GM19438 (cell line): ENCODE measurements at regions not wholly inside any gene's neighbourhood (a gene's known extent, or its start where the extent isn't known, plus 50 kb on each side); places are given as distances from the start of the nearest gene placed in this dataset.
"Not testable (repeated sequence)": the region's sequence is repeated elsewhere in the genome, so short reads cannot be mapped to it uniquely, and the experiment has no call there.

Source experiments
- ATAC-seq: cut with Tn5 transposase; IDR thresholded peaks from one replicate; pipeline ENCODE4 v1.9.1; 2021; ENCODE audit warnings: low read depth; ENCODE audit not compliant: unreplicated experiment

DNA sequence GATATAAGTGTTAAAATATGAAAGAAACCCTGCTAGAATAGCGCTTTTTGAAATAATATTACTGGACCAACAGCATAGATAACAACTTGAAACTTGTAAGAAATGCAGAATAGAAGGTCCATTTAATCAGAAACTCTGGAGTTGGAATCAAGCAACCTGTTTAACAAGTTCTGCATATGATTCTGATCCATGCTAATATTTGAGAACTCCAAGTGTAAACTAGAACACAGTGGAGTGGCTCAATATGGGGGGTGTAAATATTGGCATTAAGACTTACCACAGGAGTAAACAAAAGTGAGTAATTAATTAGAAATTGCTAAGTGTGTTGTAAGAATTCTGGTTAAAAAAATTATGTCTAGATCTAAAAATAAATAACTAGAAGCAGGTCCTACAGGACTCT lies 151.2 kb downstream of the SLITRK1 start:
- ATAC-seq: no peak

DNA sequence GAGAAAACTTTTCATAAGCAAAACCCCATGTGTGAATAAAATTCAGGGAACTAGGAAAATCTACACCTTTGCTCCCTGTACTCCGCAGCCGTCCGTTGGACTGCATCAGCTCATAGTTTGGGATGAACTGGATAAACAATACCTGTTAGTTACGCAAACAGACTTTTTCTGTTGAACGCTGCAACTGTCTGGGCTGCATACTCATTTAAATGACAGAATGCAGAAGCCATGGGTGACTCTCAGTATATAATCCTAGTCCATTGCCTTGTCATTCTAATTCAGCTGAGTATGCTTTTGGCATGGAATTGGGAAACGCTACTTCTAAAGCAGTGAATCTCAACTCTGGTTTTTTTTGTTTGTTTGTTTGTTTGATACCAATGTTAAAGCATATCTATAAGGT lies 151.6 kb downstream of the SLITRK1 start:
- no peak for ATAC-seq

DNA sequence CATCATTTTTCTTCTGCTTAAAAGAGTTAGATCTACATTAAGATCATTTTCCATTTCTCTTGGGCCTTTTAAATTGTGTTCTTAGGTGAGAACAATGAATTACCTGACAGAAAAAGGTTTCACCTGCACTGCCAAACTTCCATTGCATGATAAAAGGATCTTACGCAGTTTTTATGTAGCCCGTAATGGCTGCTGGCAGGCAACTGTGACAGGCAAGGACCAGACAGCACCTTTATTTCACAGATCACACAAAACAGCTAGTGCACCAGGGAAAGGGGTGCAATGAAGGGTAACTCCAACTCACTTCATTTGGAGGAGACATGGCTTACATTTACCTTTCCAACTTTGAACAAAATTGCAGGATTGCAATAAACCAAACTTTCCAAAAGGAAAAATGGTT lies 159.8 kb downstream of the SLITRK1 start:
- ATAC-seq: no peak

DNA sequence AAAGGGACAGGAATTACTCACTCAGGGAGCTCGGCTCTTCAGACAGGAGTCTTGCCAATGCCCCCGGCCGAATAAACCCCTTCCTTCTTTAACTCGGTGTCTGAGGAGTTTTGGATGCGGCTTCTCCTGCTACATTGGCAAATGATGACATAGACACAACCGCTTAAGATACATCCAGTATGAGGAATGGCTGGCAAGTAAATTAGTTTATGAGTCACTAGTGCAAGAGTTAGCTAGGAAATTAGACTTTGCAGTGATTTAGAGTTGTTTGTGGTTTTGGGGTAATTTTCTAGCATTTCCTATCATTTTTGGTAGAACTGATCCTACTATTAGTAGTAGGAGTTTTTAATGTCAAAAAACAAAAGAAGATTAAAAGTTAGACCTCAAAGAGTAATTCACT lies 166.2 kb downstream of the SLITRK1 start:
- ATAC-seq: no peak

DNA sequence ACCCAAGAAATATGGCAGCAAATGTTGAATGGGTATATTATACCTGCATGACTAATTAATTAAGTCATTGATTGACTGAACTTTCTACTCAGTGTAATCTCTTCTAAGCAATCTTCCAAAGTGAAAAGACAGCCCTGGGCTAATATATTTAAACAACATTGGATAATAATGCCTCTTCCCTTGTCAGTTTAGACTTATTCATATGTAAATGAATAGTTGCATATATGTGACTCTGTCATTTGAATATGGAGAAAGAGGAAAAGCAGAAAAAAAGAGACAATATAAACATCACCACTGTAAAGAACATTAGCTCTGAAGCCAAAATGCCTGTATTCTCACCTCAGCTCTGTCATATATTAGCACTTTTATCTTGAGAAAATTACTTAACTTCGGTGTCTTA lies 168.0 kb downstream of the SLITRK1 start:
- ATAC-seq: no peak

DNA sequence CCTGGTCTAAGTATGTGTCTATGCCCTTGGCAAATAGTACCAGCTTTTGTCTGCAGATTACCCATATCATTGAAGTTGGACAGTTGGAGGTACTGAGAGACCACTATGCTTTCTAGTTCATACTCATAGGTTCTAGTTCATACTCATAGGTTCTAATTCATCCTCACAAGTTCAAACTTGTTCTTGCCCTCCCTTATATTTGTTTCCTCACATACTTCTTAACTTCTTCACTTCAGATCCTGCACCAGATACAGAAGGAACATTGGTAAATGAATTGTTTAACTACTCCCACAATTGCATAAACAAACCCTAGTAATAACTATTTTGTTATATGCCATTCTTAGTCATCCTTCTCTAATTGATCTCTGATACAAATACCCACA lies 172.2 kb downstream of the SLITRK1 start:
- no peak for ATAC-seq

DNA sequence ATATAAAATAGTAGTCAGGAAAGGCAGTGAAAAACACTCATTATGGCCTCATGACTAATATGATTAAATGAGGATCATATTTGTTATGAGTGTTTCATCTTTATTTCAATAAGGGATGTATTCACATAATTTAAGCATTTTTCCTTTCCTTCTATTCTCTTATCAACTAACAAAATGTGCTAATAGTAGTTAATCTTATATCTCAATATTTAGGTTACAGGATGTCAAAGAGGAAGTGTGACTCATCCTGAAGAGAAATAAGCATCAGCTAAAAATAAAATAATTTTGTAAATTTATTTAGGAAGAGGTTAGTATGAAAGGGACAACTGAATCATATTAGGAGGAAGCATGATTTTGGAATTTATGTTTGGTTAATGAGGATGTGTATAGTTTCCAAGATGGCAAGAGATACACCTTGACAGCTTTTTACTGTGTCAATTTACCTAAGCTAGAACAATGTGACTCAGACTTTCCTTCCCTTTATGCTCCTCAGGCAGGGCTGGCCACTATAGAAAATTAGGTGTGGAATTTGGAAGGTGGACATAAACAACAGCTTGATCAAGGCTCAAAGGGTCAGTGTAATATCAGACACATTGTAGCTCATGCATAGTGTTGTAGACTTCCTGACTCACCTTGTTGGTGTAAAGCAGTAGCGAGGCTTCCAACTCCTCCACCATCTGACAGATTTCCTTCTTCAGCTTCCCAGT lies 172.7 kb downstream of the SLITRK1 start:
- ATAC-seq: no peak

DNA sequence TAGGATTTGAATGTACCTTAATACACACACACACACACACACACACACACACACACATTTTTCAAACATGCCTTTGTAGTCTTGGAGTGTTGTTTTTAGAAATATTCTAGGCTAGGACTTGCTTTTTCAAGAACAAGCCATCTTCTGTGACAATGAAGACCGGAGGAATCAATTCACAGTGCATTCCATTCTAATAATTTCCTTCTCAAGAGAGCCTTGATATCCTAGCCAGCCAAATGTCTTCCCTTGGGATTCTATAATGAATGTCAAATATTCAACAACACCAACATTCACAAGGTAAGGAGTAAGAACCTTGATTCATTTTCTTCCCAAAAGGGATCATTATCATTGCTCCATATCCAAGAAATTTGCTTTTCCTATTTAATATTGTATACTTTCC lies 180.3 kb downstream of the SLITRK1 start:
- no peak for ATAC-seq

DNA sequence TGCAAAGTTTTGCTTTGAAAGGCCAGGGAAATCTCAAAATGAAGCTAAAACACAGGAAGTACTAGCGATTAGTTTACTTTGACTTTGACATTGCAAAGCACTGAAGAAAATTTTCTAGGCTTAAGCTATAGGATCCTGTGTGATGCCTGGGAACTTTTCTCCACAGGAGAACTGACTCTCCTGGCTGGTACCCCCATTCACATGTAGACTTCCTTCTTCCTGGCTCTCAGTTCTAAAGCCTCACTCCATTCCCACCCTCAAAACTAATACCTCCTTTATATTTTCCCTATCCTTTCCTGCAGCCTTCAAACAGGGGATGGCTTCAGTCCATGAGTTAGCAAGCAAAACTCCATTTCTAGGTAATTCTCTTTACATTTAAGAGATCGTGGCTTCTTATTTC lies 189.5 kb downstream of the SLITRK1 start:
- no peak for ATAC-seq

DNA sequence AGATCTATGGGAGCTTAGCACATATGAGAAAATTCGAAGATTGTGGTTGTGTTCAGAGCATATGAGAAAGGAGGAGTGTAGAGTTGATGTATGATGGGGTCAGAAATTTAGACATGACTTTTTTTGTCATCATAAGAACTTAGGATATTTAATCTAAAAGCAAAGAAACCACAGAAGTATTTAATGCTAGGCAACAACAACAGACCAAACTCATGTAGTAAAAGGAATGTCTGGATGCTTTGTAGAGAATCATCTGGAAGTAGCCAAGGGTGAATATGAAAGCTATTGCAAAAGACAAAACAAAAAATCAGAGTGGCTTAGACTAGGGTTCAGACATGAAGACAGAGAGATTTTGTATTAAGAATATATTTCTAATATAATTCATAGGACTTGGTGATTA lies 190.3 kb downstream of the SLITRK1 start:
- no peak for ATAC-seq

DNA sequence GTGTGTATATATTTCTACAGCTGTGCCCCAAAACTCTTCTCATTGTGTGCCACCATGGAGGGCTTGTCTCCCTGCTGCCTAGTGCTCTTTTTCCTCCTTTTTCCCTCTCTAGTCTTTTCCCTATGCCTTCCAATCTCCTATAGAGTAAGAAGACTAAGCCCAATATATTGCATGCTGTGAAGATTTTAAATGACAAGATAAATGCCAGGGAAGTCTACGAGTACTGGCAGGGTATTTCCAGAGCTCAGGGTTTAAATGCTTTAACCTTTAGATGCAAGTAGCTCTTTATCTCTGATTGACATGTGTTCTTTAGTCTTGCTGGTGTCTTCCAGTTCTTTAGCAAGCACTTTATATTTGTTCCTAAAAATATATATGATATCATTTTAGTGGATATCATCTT lies 200.7 kb downstream of the SLITRK1 start:
- no peak for ATAC-seq

DNA sequence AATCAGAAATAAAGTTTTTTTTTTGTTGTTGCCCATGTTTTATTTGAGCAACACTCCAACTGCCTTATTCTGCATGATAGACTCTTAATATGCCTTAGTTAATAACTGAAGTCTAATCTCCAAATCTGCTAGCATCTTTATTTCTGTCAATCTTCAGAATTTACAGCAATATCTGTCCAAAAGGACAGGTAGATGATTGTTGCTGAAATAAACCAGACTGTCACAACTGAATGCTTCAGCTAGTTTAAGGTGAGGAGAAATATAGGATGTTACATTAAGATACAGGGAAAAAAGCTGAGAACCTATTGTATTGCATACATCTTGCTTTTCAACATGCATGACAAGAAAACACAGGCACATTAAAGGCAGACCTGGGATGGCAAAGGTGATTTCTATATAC lies 204.3 kb downstream of the SLITRK1 start:
- no peak for ATAC-seq

DNA sequence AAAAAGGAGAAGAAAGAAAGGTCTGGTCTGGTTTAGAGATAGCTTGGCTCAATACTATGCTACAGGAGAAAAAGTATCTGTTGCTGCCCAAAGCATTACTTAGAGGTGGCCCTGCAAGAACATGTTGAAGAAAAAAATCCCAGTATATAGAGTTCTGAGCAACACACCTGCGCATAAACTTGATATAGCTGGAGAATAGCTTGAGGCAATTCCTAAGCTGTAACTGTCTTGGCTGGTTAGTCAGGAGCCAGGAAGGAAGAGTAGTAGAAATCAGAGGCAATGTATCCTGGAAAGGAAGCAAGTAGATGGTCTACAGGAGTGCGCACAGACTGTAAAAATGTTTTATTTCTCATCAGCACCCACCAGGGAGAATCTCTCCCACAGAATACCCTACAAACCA lies 209.7 kb downstream of the SLITRK1 start:
- ATAC-seq: no peak

DNA sequence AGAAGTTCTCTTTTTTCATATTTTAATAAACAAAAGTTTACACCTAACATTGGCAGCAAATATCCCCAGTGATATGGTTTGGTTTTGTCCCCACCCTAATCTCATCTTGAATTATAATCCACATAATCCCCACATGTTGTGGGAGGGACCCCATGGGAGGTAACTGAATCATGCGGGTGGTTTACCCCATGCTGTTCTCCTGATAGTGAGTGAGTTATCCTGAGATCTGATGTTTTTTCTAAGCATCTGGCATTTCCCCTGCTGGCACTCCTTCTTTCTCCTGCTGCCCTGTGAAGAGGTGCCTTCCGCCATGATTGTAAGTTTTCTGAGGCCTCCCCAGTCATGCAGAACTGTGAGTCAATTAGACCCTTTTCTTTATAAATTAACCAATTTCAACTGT lies 214.7 kb downstream of the SLITRK1 start:
- no peak for ATAC-seq

DNA sequence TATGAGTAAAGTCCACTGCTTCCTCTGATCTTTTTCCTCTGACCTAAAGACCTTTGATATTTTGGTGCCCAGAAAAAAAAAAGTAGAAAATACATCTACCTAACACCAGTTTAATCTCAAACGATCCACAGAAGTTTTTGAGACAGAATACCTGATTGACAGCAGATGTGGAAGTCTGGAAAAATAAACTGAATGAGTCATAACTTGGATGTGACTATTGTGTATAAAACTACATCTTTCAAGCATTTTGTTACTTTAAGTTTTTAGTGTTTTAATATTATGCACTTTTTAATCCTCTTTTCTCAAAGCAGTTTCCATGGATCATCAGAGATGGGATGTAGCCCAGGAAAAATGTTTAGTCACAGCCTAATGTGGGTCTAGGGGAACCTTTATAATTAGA lies 216.1 kb downstream of the SLITRK1 start:
- no peak for ATAC-seq

DNA sequence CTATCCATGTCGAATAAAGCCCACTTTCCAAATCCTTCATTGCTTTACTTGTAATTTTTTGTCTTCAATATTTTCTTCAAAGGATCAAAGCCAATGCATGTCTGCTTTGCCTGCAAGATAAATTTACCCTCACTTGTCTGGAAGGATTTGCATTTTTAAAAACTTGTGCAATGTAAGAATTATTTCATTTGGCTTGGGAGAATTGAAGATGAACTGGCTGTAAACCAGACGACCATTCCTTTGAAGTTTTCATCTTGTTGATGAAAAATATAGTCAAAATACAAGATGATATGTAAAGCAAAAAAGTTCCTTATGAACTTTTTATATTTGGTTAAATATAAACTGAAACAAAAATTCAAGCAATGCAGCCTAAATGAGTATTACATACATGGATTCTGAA lies 225.0 kb downstream of the SLITRK1 start:
- no peak for ATAC-seq

DNA sequence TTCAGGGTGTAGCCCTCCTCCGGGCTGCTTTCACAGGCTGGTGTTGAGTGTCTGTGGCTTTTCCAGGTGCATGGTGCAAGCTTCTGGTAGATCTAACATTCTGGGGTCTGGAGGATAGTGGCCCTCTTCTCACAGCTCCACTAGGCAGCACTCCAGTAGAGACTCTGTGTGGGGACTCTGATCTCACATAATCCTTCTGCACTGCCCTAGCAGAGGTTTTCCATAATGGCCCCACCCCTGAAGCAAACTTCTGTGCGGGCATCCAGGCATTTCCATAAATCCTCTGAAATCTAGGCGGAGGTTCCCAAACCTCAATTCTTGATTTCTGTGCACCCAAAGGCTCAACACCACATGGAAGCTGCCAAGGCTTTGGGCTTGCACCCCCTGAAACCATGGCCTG lies 239.7 kb downstream of the SLITRK1 start:
- not testable (repeated sequence) for ATAC-seq

DNA sequence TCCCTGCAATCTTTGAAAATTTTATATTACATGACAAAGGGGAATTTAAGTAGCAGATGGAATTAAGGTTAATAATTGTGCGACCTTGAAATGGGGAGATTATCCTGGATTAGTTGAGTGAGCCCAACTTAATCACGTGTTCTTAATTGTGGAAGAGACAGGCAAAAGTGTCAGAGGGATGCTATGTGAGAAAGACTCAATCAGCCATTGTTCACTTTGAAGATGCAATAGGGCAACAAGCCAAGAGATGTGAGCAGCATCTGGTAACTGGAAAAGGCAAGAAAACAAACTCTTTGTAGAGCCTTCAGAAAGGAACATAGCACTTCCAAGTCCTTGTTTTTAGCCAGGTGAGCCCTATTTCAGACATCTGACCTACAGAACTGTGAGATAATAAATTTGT lies 247.7 kb downstream of the SLITRK1 start:
- ATAC-seq: no peak

DNA sequence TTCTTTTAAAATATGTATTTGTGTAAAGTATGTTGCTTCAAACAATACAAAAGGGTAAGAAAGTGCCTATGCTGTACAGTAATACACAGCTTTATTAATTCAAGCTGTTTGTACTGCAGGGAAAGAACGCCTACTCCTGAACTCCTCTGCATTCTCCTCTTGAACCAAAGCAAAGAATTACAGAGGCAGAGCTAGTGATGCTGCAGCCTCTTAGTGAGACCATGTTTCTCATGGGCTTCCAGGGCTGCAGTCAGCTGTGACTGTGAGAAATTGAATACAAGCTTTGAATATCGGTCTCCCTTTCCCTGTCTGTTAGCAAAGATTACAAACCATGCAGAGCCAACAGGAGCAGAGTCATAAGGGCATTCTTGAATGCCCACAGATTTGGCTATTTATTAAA lies 248.5 kb downstream of the SLITRK1 start:
- ATAC-seq: no peak

DNA sequence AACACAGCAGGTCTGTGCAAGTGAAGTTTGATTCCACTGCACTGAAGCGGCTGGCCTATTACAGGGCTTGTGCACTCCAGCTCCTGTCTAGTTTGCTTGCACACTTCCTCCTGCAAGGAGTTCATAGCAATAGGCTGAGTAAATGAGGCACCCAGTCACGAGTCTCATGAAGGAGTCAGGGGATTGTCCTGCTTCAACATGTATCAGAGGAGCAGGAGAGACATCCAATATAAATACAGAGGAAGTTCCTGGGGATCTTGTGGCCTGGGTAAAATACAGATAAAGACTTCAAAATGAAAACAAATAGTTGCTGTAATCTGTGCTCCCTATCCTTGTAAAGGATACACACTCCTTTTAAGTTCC lies 259.9 kb downstream of the SLITRK1 start:
- no peak for ATAC-seq

DNA sequence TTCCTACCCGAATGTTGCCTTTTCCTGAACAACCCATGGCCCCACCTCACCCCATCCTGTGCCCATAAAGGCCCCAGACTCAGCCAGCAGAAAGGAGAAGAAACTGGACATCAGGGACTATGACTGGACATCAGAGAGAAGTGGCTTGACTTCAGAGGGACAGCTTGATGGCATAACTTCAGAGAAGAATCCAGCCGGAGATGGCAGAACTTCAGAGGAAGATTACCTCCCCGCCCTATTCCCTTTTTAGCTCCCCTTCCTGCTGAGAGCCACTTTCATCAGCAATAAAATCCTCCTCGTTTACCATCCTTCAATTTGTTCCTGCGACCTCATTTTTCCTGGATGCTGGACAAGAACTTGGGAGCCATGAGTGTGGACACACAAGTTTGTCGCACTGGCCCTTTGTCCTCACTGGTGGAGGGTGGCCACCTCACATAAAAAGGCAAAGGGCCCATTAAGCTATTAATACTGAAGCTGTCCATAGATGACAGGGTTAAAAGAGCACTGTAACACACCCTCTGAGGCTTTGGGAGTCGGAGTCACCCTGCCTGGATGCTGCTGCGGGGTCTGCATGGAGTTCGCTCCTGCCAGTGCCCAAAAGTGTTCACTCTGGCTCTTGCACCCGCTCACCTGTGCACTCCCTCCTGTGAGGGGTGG lies 260.4 kb downstream of the SLITRK1 start:
- ATAC-seq: no peak

DNA sequence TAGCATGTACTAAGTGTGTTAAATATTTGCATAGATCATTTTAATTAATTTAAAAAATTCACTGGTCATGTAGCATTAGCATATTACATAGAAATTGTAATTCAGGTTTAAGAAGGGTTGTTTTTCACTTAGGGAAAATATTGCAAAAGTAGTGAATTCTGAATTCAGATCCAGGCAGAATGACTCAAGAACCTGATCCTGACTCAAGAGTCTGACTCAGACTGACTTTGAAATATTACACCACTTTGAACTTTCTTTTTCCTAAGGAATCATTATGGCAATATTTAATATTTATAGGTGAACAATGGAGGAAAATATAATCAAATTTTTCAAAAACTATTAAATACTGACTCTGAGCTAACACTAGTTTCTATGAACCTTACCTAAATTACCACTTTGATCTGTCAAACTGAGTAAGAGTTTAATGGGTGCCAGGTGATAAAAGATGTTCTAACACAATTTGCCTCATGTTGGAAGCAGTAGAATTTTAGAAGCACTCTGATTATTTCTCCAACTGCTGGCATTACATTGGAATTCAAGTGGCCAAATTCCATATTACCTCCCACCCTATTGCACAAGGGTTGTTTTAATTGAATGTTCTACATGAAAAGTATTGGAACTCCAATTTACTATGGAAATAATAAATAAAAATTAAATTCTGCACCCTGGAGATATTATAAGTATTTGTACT lies 261.6 kb downstream of the SLITRK1 start:
- ATAC-seq: no peak
